ENCODE measurements at regions not wholly inside any gene's neighbourhood (a gene's known extent, or its start where the extent isn't known, plus 50 kb on each side); places are given as distances from the start of the nearest gene placed in this dataset.

DNA sequence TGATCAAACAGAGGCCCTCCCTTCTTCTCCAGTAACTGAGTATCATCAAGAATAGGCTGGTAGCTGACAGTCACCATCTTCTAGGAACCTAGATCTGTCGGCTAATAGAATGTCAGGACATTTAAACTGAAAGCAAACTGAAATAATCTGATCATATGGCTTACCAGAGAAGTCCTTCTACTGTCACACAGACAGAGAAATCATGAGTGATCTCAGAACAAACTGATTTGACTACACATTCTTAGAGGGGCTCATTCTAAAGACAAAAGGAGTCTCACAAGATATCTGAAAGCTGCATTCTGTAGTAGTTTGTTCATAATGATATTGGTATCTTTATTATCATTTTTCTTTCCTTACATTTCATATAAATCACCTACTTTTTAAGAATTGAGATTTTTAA lies 130.9 kb upstream of the ADCY1 start:
- TF ChIP-seq, protein P1, sequence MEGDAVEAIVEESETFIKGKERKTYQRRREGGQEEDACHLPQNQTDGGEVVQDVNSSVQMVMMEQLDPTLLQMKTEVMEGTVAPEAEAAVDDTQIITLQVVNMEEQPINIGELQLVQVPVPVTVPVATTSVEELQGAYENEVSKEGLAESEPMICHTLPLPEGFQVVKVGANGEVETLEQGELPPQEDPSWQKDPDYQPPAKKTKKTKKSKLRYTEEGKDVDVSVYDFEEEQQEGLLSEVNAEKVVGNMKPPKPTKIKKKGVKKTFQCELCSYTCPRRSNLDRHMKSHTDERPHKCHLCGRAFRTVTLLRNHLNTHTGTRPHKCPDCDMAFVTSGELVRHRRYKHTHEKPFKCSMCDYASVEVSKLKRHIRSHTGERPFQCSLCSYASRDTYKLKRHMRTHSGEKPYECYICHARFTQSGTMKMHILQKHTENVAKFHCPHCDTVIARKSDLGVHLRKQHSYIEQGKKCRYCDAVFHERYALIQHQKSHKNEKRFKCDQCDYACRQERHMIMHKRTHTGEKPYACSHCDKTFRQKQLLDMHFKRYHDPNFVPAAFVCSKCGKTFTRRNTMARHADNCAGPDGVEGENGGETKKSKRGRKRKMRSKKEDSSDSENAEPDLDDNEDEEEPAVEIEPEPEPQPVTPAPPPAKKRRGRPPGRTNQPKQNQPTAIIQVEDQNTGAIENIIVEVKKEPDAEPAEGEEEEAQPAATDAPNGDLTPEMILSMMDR (IDR thresholded peaks at IDR 0.05) = no peak
- TF ChIP-seq EP300 (IDR thresholded peaks at IDR 0.05) = no peak
- no peak for TF ChIP-seq POLR2A (IDR thresholded peaks at IDR 0.05)

Data from ovary (tissue), 3 donors.